Type B pancreatic cell (in vitro differentiated cells): ENCODE measurements at regions not wholly inside any gene's neighbourhood (a gene's known extent, or its start where the extent isn't known, plus 50 kb on each side); places are given as distances from the start of the nearest gene placed in this dataset.

Experiments
- DNase-seq: peaks from one replicate; pipeline ENCODE4 v3.0.0; 2021; ENCODE audit warnings: mixed read lengths; ENCODE audit not compliant: unreplicated experiment; ENCODE audit errors: extremely low spot score
- H3K27ac Mint-ChIP-seq: 2 replicates; pipeline ENCODE4 v1.8.0; 2021; ENCODE audit warnings: mild to moderate bottlenecking, mixed read lengths
- H3K27me3 Mint-ChIP-seq: 2 replicates; pipeline ENCODE4 v1.8.0; 2021; ENCODE audit warnings: mixed read lengths
- H3K36me3 Mint-ChIP-seq: 2 replicates; pipeline ENCODE4 v1.8.0; 2021; ENCODE audit warnings: mixed read lengths
- H3K4me1 Mint-ChIP-seq: one replicate; pipeline ENCODE4 v1.8.0; 2021; ENCODE audit warnings: mixed read lengths; ENCODE audit not compliant: unreplicated experiment
- H3K4me3 Mint-ChIP-seq: 2 replicates; pipeline ENCODE4 v1.8.0; 2021; ENCODE audit warnings: mild to moderate bottlenecking, mixed read lengths
- H3K9me3 Mint-ChIP-seq: 2 replicates; pipeline ENCODE4 v1.8.0; 2021; ENCODE audit warnings: mixed read lengths
- CTCF ChIP-seq: fragments of 200-600 bp; sonication (generic); conservative IDR thresholded peaks from 2 replicates; pipeline ENCODE4 v1.5.0; 2021; ENCODE audit warnings: antibody characterized with exemption, mild to moderate bottlenecking

DNA sequence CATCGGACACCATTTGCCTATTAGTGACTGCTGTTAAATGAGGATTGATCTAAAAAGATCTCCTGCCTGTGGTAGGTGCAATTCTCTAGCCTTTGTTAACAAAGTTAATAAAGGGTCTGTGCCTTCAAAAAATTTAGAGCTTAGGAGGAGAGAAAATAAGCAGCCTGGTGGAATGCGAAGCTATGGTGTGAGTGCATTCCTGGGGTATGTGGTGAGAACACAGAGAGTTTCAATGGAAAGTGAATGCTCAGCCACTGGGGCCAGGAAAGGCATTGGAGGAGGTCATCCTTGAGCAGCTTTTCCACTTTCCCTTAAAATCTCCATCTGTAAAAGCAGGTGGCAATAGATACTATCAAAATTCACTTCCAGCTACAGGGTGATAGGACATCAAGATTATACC is 331.2 kb upstream of the LRATD1 start:
- no peak for DNase-seq
- no peaks in the 10 kb centered on the region for H3K9me3 Mint-ChIP-seq
- H3K4me1 Mint-ChIP-seq = no peaks in the 10 kb centered on the region
- TF ChIP-seq CTCF = no peak
- no peak overlapping the region for H3K4me3 Mint-ChIP-seq
- no peaks in the 10 kb centered on the region for H3K27me3 Mint-ChIP-seq
- H3K36me3 Mint-ChIP-seq = no peaks in the 10 kb centered on the region
- H3K27ac Mint-ChIP-seq = no peak overlapping the region

DNA sequence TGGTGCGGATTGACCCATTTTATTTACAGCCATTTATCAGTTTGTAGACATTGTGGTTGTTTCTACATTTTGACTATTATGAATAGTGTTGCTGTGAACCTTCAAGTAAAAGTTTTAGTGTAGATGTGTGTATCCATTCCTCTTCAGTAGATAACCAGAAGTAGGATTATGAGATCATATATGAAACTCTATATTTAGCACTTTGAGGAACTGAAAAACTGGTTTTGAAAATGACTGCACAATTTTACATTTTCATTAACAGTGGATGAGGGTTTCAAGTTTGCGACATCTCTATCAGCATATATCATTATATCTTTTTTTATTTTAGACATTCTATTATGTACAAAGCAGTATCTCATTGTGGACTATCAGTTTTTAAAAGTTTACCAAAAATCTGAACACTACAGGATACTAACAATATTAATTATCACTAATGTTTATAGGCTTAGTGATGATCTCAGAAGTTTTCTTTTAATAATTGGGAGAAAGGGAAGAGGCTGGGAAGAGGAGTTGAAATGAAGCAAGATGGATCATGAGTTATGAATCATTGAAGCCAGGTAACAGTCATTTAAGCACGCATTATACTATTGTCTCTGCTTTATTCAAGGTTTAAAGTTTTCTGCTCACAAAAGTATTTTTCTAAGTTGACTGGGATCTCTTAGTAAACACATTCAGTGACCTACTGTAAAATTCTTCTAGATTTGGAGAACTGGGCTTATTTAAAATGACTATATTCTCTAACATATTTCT is 329.0 kb upstream of the LRATD1 start:
- no peak for DNase-seq
- no peak for TF ChIP-seq CTCF
- H3K27me3 Mint-ChIP-seq = no peaks in the 10 kb centered on the region
- no peaks in the 10 kb centered on the region for H3K36me3 Mint-ChIP-seq
- H3K9me3 Mint-ChIP-seq = peaks cover 4% of the 10 kb centered on the region
- no peaks in the 10 kb centered on the region for H3K4me1 Mint-ChIP-seq
- no peak overlapping the region for H3K4me3 Mint-ChIP-seq
- no peak overlapping the region for H3K27ac Mint-ChIP-seq

GRCh38 chr2:14304326-14304725 is 328.2 kb upstream of the LRATD1 start:
- no peak for DNase-seq
- Mint-ChIP-seq H3K4me3 (no peak overlapping the region), H3K36me3 (no peaks in the 10 kb centered on the region), H3K9me3 (peaks cover 4% of the 10 kb centered on the region), H3K4me1 (no peaks in the 10 kb centered on the region), H3K27ac (no peak overlapping the region), H3K27me3 (no peaks in the 10 kb centered on the region)
- no peak for TF ChIP-seq CTCF

DNA sequence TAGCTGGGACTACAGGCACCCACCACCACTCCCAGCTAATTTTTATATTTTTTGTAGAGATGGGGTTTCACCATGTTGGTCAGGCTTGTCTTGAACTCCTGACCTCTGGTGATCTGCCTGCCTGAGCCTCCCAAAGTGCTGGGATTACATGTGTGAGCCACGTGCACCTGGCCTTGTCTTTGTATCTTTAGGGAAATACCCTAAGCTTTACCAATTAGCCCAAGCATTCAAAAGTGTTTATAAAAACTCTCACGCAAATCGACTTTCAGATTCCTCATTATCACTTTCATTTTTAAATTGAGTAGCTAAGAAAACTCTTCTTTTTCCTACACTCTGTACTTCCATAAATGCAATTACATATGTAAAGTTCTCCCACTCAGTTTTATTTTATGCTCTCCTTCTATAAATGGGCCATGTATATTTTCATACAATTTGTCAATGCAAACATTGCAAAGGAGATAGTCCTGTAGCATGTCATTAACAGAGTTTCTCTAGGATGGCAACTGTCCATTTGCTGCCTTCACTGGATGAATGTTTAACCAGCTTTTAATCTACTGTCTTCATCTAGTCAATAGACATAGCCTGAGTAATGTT is 326.2 kb upstream of the LRATD1 start:
- H3K4me1 Mint-ChIP-seq = no peaks in the 10 kb centered on the region
- TF ChIP-seq CTCF = no peak
- no peak overlapping the region for H3K27ac Mint-ChIP-seq
- H3K4me3 Mint-ChIP-seq = no peak overlapping the region
- no peaks in the 10 kb centered on the region for H3K36me3 Mint-ChIP-seq
- peaks cover 8% of the 10 kb centered on the region for H3K9me3 Mint-ChIP-seq
- no peak for DNase-seq
- peaks cover 3% of the 10 kb centered on the region for H3K27me3 Mint-ChIP-seq

- TF ChIP-seq CTCF = no peak
- no peak overlapping the region for H3K27ac Mint-ChIP-seq
- no peaks in the 10 kb centered on the region for H3K36me3 Mint-ChIP-seq
- DNase-seq = no peak
- H3K4me1 Mint-ChIP-seq = peaks cover 9% of the 10 kb centered on the region
- peaks cover 4% of the 10 kb centered on the region for H3K9me3 Mint-ChIP-seq
- no peak overlapping the region for H3K4me3 Mint-ChIP-seq
- peaks cover 6% of the 10 kb centered on the region for H3K27me3 Mint-ChIP-seq
Observed at GRCh38 chr2:14313341-14313740, 319.2 kb upstream of the LRATD1 start.
